ENCODE measurements at regions not wholly inside any gene's neighbourhood (a gene's known extent, or its start where the extent isn't known, plus 50 kb on each side); places are given as distances from the start of the nearest gene placed in this dataset.

- DNase-seq (no peak), ATAC-seq (no peak)
- H3K4me3 ChIP-seq, result no peak overlapping the region
- H3K4me1 ChIP-seq, result no peaks in the 10 kb centered on the region
- no peaks in the 10 kb centered on the region for H3K9me3 ChIP-seq
- intact Hi-C loops (cut with DNase I), result no loop called here
- TF ChIP-seq CTCF (IDR thresholded peaks at IDR 0.05), result no peak
- no peaks in the 10 kb centered on the region for H3K27me3 ChIP-seq (ENCODE audit: insufficient read depth in 3 of 3, low read length in 2 of 3)
- H3K27ac ChIP-seq, result no peak overlapping the region
- no peaks in the 10 kb centered on the region for H3K36me3 ChIP-seq (ENCODE audit: insufficient read depth in 1 of 2, low read depth in 1 of 2)
- 94 to 100% (median 95%) methylated on average over 1 of the region's 1 CpG for WGBS, 3 donors
Observed at GRCh38 chr13:83549671-83550070, 332.6 kb downstream of the SLITRK1 start.

- no peak for TF ChIP-seq CTCF (IDR thresholded peaks at IDR 0.05)
- ATAC-seq, result no peak
- intact Hi-C loops (cut with DNase I), result no loop called here
- no peaks in the 10 kb centered on the region for H3K9me3 ChIP-seq
- no peaks in the 10 kb centered on the region for H3K36me3 ChIP-seq (ENCODE audit: insufficient read depth in 1 of 2, low read depth in 1 of 2)
- H3K27me3 ChIP-seq (ENCODE audit: insufficient read depth in 3 of 3, low read length in 2 of 3), result no peaks in the 10 kb centered on the region
- no peak for DNase-seq
- H3K27ac ChIP-seq, result no peak overlapping the region
- H3K4me3 ChIP-seq, result no peak overlapping the region
- no peaks in the 10 kb centered on the region for H3K4me1 ChIP-seq
- 45 to 50% (median 45%) methylated on average over 1 of the region's 1 CpG for WGBS, 3 donors
Observed at GRCh38 chr13:83547043-83547442, 335.2 kb downstream of the SLITRK1 start.

- H3K9me3 ChIP-seq, result no peaks in the 10 kb centered on the region
- H3K4me3 ChIP-seq, result no peak overlapping the region
- DNase-seq (no peak), ATAC-seq (no peak)
- intact Hi-C loops (cut with DNase I), result no loop called here
- no peak for TF ChIP-seq CTCF (IDR thresholded peaks at IDR 0.05)
- H3K36me3 ChIP-seq (ENCODE audit: insufficient read depth in 1 of 2, low read depth in 1 of 2), result no peaks in the 10 kb centered on the region
- H3K4me1 ChIP-seq, result no peaks in the 10 kb centered on the region
- no peaks in the 10 kb centered on the region for H3K27me3 ChIP-seq (ENCODE audit: insufficient read depth in 3 of 3, low read length in 2 of 3)
- no peak overlapping the region for H3K27ac ChIP-seq
- WGBS, 3 donors, result 57 to 69% (median 61%) methylated on average over 2 of the region's 2 CpGs
Observed at GRCh38 chr13:83546476-83546875, 335.8 kb downstream of the SLITRK1 start.

GRCh38 chr13:83538636-83539035 lies 343.6 kb downstream of the SLITRK1 start:
- no peak overlapping the region for H3K27ac ChIP-seq
- DNase-seq (no peak), ATAC-seq (no peak)
- no peaks in the 10 kb centered on the region for H3K9me3 ChIP-seq
- intact Hi-C loops (cut with DNase I), result no loop called here
- no peaks in the 10 kb centered on the region for H3K36me3 ChIP-seq (ENCODE audit: insufficient read depth in 1 of 2, low read depth in 1 of 2)
- WGBS, 3 donors, result 57 to 59% (median 58%) methylated on average over 2 of the region's 2 CpGs
- no peaks in the 10 kb centered on the region for H3K4me1 ChIP-seq
- TF ChIP-seq CTCF (IDR thresholded peaks at IDR 0.05), result no peak
- no peaks in the 10 kb centered on the region for H3K27me3 ChIP-seq (ENCODE audit: insufficient read depth in 3 of 3, low read length in 2 of 3)
- no peak overlapping the region for H3K4me3 ChIP-seq

- H3K9me3 ChIP-seq, result no peaks in the 10 kb centered on the region
- ATAC-seq (no peak), DNase-seq (no peak)
- intact Hi-C loops (cut with DNase I), result no loop called here
- TF ChIP-seq CTCF (IDR thresholded peaks at IDR 0.05), result no peak
- no peak overlapping the region for H3K27ac ChIP-seq
- no peak overlapping the region for H3K4me3 ChIP-seq
- H3K36me3 ChIP-seq (ENCODE audit: insufficient read depth in 1 of 2, low read depth in 1 of 2), result no peaks in the 10 kb centered on the region
- WGBS, 3 donors, result 89 to 92% (median 91%) methylated on average over 2 of the region's 2 CpGs
- no peaks in the 10 kb centered on the region for H3K4me1 ChIP-seq
- H3K27me3 ChIP-seq (ENCODE audit: insufficient read depth in 3 of 3, low read length in 2 of 3), result no peaks in the 10 kb centered on the region
Observed at GRCh38 chr13:83536941-83537340, 345.3 kb downstream of the SLITRK1 start.
